Superior temporal gyrus (tissue), 1 donor: ENCODE measurements at regions not wholly inside any gene's neighbourhood (a gene's known extent, or its start where the extent isn't known, plus 50 kb on each side); places are given as distances from the start of the nearest gene placed in this dataset.

ENCODE experiments used
- DNase-seq: peaks from one replicate; pipeline ENCODE4 v3.0.0-alpha.2; 2016; ENCODE audit errors: extremely low spot score

DNA sequence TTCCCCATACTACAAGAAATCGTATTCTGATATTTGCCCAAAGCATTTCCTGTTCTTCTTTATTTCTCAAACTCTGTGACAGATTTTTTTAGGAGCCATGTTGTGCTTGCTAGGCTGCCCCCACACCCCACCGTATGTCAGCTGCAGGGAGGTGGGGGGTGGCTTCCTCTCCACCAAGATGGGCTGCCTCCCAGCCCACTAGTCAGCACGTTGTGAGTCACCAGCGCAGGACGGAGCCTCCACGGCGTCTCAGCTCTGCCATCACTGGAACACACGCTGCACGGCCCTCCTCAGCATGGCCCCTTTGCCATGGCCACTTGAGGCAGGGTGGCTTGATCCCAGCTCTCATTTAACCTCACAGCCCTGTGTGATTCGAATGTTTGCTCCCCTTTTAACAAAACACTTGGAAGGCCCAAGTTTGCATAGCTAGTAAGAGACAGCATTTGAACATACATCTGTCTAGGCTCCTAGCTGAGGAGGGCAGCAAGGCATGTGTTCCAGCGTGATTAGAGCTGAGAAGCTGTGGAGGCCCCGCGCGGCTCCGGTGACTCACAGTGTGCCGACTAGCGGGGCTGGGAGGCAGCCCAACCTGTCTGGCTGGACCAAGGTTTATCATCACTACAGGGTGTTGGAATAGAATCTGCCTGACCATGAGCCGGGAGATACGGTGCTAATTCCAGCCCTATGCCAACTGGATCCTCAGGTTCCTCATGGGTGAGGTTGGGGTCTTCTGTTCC lies 180.7 kb upstream of the NCAM1 start:
- DNase-seq = no peak

DNA sequence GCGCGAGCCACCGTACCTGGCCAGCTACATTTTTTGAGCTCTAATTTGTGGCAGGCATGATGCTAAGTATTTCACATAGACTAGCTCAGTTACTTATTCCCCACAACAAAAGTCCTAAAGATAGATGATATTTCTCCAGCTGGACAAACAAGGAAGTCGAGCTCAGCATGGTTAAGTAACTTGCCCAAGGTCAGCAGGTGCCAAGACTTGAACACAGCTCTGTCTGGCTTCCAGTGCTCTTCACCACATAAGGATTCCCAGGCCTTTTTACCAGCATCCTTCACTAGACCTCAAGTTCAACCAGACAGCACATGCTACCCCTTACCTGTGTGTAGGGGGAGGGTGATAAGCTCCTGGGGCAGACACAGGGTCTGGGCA lies 177.3 kb upstream of the NCAM1 start:
- no peak for DNase-seq

DNA sequence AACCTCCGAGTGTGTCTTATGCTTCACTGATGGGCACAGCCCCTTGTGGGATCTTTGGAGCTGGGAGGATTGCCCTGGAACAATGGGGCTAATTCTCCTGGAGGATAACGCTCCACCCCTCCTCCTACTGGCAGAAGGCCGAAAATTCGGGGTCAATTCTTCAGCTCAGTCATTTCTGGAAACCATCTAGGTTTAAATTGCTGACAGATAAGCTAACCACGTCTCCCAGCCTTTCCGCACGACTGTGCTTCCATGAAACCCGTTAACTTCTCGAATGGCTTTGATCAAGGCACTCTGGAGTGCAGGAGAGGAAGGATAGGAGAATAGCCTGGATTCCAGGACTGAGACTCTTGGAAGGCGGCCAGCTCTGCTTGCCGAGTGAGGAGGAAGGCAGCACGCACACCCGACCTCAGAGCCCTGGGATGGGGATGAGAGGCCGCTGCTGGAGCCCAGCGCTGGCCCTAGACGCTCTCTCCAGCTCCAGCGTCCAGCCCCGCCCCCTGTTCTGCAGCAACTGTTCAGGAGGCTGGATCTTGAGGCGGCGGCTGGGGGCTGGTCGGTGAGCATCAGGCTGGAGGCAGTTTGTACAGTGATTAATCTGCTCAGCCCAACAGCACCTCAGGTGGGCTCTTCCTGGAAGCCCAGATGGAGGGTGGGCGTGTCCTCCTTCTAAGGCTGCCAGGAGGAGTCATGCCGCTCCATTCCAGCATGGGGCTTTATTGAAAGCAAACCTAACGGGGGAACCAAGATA lies 176.7 kb upstream of the NCAM1 start:
- DNase-seq = peak; percentile 49

DNA sequence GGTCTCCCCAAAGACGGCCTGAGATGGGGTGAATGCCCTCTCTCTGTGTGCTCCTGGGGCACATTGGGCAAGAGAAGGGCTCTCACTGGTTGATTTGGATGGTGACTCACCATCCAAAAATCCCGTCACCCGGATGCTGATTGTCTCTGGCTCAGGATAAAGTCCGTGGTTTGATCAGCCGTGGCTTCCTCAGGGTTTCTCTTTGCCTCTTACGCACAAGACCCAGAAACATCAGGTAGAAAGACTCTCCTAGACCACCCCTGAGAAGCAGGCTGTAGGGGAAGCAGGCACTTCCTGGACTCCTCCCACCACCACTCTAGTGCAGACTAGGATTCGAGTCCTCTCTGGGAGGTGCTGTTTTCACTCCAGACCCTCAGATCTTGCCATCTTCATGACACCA lies 176.1 kb upstream of the NCAM1 start:
- DNase-seq = no peak

DNA sequence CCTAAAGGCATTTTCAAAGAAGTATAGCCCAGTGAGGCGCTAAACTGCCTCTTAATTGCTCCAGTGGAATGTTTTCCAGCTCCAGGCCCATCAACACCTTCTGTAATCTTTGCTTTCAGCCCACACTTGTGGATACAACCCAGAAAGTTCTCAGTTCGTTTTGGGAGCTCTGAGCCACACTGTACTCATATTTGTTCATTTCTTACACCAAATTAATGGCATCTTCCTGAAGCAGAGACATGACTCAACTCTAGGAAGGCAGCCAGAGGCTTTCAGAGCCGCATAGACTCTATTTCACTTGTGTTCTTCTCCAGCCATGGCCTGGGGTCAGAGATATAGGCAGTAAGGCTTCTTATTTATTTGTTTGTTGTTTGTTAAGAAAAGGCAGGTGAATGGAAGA lies 175.5 kb upstream of the NCAM1 start:
- DNase-seq = peak; percentile 46

DNA sequence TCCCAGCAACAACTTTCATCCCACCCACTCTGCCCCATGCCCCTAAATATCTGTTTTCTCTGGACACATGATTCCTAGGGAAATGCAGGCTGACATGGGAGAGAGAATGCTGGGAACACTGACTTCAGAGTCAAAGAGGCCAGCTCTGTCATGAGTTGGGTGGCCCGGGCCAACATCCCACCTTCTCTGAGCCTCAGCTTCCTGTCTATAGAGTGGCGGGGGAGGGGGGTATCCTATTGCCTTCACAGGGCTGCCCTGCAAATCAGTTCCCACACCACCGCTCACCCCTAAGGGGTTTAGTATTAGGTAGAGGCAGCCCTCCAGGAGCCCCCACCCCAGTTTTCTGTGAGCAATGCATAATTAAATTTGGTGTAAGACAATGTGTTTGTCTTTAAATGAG lies 175.0 kb upstream of the NCAM1 start:
- no peak for DNase-seq

DNA sequence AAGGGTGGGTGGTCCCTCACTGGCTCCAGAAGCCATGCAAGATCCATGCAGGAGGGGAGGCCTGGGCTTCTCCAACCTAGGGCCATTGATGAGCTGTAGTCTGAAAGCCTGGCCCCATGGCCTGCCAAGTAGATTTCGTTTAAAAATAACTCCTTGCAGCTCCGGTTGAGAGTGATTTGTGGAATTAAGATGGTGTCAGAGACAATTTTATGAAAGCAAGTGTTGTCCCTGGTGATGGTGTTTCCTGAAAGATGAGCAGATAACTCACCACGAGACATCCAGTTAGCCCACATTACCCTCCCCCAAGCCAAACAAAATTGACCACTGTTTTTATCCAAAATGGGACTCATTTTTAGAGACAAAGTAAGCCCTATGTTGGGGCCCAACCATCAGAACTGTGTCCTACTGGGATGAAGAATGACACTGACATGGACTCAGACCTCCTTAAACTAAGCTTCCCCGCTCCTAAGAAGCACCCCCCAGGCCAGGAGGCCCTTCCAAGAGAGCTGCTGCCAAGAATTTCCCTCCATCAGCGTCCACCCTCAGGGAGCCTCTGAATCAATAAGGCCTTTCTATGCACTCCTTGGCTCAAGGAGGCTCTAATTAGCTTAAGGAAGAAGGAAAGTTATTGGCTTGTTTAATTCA lies 174.2 kb upstream of the NCAM1 start:
- DNase-seq = no peak

DNA sequence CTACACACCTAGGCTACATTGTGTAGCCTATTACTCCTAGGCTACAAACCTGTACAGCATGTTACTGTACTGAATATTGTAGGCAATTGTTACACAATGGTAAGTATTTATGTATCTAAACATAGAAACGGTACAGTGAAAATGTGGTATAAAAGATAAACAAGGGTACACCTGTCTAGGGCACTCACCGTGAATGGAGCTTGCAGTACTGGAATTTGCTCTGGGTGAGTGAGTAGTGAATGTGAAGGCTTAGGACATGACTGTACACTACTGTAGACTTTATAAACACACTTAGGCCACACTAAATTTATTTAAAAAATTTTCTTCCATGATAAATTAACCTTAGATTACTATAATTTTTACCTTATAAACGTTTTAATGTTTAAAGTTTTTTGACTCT lies 171.7 kb upstream of the NCAM1 start:
- DNase-seq = no peak

DNA sequence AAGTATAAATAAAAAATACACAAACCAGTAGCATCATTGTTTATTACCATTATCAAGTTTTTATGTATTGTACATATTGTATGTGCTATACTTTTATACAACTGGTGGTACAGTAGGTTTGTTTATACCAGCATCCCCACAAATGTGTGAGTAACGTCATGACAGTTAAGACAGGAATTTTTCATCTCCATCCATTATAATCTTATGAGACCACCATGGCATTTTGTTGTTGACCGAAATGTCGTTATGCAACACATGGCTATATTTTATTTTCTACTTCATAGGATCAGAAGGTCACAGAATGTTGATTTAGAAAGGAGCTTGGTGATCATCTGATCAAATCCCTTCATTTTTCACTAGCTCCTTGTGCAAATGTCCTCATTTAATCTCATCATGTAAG lies 170.9 kb upstream of the NCAM1 start:
- DNase-seq = no peak

DNA sequence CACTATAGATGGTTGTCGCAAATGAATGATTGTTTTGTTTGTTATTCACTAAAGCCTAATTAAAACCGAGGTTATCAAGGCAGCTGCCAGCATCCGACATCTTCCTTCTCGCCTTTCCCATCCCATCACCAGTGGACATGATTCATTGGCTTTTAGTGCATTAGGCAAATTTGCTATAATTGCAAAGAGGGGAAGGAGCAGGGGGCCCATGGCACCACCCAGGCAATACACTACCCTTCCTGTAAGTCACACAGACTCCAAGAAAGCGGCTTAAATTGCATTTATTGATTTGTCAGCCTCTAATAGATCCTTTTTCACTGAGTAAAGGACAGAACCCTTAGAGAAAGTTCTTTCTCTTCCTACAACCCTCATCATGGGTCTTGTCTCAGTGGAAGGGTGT lies 169.2 kb upstream of the NCAM1 start:
- DNase-seq = no peak

DNA sequence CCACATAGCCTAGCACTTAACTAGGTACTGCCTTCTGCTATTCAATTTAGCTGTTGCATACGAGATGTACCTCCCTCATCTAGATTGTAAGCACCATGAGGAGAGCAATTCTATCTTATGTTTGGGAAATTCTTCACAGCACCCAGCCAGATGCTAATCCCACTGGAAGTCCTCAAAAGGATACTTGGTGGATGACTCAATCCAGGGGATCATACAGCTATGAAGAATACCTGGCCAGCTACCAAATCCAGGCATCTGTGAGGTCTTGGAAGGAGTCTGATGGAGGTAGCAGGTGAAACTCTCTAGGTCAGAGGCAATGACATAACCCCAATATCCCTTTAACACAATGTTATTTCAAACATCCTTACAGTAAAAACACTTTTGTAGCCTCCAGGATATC lies 167.8 kb upstream of the NCAM1 start:
- no peak for DNase-seq

DNA sequence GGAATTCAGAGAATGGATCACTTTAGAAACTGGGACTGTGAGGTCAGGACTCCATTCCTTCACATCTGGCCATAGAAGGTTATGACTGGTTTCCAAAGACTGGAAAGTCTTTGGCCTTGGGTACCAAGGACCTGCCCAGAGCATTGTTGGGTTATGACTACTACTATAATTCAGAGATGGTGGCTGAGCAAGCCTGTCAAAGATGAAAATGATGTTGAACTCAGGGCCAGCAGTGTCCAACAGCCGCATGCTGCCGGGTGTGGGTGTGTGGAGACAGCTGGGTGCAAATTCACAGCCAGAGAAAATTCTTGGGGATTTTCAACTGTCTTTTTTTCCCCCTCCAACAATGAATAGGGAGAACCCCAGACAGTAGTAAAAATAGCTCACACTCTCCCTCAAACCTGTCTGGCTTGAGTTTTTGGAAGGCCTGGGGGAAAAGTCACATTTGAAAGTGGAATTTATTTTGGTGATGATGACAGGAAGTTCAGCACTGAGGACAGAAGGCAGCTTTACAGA lies 166.8 kb upstream of the NCAM1 start:
- DNase-seq = no peak

DNA sequence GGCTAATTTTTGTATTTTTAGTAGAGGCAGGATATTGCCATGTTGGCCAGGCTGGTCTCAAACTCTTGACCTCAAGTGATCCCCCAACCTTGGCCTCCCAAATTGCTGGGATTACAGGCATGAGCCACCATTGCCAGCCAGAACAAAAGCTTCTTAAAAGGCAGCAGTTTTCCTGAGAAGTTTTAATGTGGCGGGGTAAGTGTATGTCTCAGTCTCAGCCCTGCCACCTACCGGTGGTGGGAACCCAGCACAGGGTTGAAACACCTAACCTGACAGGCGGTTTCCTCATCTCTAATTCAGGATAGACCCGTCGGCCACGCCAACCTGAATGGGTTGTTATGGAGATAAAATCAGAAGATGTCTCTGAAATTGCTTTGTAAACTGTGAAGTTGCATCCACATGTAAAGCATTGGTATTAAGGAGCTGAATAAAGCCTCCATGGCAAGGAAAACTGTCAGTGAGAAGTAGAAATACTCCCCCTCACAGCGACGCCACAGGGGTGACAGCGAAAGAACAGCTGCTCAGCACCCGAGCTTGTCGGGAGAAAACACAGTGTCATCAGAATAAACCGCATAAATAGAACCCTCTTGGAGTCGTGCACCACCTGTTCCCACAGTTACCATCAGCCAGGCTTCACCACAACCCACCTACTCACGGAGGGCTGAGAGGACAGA lies 165.9 kb upstream of the NCAM1 start:
- DNase-seq = peak; percentile 52

DNA sequence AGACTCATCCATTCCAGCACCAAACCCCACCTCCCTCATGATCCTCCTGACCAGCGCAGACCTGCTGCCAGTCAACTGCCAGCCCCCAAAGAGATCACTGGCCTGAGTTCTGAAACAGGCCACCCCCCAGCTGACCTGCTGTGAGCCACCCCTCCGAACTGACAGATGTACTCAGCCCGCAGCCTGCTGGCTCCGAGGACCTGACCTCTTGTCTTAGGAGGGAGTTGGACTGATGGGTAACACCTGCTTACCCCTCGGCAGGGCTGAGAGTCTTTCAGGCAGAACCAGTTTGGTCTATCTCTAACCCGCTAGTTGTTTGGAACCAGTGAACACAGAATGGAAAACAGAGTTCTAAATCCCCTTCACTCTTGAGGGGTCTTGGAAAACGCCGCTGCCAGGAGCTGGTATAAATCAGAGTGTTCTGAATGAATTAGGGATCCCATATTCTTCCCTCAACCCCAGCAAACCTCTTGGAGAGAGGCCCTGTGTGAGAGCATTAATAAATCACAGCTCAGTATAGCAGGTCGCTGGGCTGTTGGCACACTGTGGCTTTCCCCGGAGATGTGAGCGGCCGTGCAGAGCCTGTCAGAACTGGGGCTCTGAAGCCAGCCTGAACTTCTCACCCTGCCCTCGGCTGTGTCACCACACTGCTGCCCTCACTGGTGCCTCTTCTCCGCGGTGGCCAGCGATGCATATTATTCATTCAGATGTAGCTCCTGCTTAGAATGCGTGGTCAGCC lies 165.1 kb upstream of the NCAM1 start:
- DNase-seq = no peak

DNA sequence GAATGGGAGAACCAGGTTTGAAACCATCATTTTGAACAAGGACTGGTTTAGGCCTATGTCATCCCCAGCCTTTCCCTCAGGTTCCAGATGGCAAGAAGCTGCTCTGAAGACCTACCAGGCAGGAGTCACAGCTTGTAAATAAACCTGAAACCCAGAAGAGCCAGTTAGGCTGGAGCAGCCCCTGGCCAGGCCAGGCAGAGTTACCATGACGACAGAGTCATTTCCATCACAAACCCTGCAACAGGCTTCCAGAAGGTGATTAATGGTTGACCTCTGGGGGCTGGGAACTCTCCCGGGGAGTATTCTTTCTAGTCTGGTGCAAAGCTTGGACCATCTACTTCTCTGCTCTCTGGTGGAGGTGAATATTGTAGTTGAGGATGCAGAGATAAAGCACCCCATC lies 164.1 kb upstream of the NCAM1 start:
- no peak for DNase-seq

DNA sequence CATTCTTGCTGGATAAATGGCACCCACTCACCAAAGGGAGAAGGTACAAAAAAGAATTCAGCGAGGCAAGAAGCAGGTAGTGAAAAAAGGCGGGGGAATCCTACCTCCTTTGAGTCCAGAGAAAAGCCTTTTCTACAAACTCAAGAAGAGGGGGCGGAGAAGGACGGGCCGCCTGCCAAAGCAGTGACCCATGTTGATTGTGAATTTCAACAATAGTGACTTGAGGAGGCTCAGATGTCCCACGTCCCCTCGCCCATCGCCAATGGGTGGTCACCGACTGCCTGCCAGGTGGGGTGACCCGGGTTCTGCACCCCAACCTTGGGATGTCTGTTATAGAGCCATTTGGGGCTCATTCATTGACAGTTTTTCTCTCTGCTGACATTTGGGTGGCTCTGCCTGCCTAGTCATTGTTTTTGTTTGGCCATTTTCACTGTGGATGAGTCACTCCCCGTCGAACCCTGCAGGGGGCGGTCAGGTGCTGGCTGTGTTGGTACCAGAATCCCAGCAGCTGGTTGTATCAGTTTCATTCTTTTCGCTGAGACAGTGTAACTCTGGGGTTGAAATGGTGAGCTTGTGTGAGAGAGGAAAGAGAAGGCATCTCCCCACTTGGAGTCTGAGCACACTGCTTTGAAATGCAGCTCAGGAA lies 163.4 kb upstream of the NCAM1 start:
- DNase-seq = peak; percentile 85

DNA sequence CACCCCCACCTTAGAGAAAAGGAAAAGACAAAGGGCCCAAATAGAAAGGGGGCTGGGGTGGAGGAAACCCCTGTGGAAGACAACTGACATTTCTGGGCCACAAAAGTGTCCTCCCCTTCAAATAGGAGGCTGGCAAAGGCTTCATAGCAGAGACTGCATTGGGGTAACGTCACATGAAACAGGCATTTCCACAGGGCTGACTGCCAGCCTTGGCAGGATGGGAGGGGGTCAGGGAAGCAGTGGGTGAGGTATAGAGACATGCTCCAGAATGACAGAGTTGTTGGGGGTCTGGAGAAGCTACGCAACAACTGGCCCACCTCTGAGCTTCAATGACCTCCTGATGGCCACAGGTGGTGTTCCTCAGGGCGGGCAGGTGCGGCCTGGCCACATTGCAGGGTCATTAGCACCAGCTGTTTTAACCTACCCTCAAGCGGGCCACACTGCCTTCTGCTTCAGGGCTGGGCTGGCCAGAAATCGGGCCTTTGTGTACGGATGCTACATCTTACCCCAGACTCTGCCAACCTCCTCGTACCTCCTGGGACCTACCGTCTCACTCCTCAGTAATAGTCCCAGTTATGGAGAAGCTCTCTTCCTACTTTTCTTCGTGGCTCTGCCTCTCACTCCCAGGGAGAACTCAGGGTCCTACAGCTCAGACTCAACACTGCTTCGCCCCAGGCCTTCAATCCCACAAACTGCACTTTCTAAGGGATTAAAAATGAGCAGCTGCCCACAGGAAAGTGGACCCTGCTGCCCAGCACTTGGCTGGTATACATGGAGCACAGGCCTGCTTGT lies 160.0 kb upstream of the NCAM1 start:
- DNase-seq = no peak

DNA sequence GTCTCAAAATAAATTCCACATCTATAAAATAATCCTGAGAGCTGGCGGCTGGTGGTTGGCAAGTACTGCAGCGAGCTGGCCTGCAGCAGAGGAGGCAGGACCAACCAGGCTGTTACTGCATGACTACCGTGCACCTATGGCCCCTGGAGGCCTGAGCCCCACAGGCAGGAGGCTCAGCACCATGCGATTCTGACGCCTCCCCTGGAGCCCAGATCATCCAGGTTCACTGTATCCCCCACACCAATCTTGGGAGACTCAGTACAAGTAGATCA lies 159.5 kb upstream of the NCAM1 start:
- no peak for DNase-seq

DNA sequence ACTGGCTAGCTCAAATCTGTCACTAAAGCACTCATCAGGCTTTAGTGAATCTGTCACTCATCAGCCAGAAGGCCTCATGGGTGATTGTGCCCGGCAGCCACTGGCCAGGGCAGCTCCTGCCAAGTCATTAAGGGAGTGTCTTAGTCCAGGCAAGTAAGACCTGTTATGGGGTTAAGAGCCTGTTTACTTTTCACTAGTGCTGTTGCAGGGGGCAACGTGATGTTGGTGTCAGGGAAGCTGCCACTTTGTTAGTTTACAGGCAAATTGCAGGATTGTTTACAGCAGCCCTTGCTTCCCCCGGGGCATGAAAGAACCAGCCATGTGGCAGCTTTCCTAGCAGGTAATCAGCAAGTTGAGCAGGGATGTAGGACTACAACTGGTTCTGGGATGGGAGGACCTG lies 155.6 kb upstream of the NCAM1 start:
- DNase-seq = no peak

DNA sequence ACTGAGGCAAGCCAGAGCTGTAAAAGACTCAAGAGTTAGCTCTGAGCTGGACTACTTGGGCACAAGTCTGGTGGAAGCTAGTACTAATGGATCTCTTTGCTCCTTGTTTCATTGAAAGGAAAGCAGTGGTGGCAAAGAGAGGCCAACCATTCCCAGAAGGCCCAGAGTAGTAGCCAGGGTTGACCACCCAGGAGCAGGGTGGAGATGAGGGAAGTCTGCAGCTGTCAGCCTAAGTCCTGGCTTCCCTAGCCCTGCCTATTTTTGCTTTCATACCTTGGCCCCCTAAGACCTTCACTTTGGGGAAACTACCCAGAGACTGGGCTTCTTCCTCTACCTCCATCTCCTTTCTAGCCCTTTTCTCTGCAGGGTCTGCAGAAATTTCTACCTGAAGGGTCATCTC lies 155.0 kb upstream of the NCAM1 start:
- DNase-seq = no peak

DNA sequence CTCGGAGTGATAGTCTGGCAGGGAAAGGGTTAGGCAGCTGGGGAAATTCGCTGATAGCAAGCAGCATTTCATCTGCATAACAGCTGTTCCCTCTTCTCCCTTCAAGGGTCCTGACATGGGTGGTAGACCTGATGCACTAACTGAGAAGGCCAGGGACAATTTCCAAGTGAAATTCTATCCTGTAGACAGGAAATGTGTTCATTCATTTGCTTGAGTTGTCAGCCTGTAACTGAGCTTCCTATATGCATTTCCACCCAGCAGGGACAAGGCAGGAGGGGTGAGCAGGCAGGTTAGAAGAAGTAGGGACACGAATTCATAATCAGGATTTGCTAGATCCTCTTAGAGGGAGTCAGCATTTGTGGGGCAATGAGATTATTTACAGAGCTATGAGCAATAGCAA lies 154.3 kb upstream of the NCAM1 start:
- no peak for DNase-seq
